Superior temporal gyrus (tissue), 1 donor: ENCODE measurements at regions not wholly inside any gene's neighbourhood (a gene's known extent, or its start where the extent isn't known, plus 50 kb on each side); places are given as distances from the start of the nearest gene placed in this dataset.
"Not testable (repeated sequence)": the region's sequence is repeated elsewhere in the genome, so short reads cannot be mapped to it uniquely, and the experiment has no call there.

Experiments
- DNase-seq: peaks from one replicate; pipeline ENCODE4 v3.0.0-alpha.2; 2016; ENCODE audit errors: extremely low spot score

DNA sequence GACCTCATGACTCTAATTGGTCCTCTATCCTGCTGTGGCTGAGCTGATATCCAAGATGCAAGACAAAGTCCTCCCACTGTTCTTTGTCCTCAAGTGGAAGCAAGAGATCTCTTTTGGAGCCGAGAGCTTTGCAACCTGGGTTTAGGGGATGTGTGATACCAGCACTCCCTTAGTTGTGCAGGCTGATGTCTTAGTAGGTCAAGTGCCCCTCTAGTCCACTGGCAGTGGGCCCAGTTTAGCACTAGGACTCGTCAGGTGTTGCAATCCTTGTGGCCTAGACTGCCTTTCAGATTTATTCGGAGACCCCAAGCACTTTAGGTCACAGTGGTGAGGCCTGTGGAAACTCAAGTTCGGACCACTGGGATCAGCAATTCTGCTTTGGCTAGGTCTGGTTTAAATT lies 64.0 kb downstream of the GPRASP3 start:
- DNase-seq = no peak

GRCh38 chrX:102787283-102787682 lies 66.7 kb downstream of the GPRASP3 start:
- DNase-seq = no peak

DNA sequence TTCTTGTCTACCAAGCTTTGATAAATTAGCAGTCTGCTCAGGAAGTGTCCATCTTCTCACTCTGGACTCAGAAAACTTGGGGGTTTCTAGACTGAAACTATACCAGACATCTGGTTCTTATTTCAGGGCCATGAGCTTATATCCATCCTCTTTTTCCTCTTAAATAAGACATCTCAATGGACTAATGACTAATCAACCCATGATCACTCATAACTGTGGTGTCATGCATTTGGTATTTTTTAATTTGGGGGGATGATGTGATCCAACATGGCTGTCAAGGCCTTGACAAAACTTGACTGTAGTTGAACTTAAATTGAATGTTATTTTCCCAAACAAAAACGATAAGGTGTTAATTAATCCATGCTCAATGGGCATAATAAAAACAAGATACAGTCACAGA lies 87.8 kb downstream of the GPRASP3 start:
- no peak for DNase-seq

- DNase-seq = not testable (repeated sequence)
Measured at GRCh38 chrX:102818269-102818668, 97.7 kb downstream of the GPRASP3 start.

DNA sequence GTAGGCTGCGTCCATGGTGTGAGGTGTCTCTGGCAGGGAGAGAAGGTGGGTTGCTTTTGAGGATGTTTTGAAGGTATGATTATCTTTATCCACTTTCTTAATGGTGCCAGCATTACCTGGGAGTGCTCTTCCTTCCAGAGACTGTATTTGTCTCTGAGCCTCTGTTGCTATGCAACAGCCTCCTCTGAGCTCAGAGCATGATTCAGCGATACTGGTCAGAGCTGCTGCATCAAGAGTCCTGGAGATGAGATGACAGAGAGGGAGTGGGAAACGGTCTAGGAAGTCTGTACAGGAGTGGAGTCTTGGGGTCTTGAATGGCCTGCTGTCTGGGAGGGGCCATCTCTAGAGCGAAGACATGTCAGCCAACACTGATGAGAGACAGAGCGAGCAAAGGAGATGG lies 104.4 kb upstream of the RAB40AL start:
- DNase-seq = peak; percentile 31

- DNase-seq = peak; percentile 24
Measured at GRCh38 chrX:102833136-102833535, 103.9 kb upstream of the RAB40AL start.

DNA sequence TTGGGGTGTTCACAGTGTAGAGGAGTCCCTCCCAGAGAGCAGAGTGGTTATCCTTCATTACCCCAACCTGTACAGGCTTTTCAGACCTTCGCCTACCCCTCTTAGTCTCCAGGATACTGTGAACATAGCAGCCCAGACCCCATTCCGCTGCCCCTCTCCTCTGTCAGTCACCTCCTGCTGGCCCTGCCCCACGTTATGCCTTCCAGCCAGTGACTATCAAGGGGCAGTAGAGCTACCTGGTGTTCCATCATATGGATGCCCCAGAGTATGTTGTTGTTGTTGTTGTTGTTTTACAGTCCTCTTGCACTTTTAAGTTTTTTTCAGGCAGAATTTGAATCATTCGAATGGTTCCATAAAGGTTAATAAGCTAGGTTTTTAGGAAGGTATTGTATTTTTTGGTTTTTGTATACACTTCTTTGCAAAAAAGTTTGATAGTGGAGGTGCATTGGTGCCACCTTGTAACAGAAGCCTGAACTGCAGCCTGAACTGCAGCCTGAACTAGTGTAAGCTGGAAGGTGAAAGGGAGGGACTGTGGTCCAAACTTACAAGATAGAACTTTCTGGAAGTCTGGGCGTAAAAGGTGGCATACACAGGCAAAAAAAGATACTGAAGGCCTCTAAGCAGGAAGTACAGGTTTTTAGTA lies 101.4 kb upstream of the RAB40AL start:
- peak; percentile 11 for DNase-seq

DNA sequence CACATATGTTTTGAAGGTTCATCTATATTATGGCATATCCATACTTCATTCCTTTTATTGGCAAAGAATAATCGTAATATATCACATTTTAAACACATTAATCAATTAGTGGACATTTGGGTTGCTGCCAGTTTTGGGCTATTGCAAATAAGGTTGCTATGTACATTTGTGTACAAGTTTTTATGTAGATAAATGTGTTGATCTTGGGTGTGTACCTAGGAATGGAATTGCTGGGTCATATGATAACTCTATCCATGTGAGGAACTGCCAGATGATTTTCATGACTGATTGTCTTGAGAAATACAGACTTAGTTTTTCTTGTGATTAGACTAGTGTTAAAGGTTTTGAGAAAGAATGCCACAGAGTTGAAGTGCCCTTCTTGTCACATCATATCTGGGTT lies 99.2 kb upstream of the RAB40AL start:
- no peak for DNase-seq

DNA sequence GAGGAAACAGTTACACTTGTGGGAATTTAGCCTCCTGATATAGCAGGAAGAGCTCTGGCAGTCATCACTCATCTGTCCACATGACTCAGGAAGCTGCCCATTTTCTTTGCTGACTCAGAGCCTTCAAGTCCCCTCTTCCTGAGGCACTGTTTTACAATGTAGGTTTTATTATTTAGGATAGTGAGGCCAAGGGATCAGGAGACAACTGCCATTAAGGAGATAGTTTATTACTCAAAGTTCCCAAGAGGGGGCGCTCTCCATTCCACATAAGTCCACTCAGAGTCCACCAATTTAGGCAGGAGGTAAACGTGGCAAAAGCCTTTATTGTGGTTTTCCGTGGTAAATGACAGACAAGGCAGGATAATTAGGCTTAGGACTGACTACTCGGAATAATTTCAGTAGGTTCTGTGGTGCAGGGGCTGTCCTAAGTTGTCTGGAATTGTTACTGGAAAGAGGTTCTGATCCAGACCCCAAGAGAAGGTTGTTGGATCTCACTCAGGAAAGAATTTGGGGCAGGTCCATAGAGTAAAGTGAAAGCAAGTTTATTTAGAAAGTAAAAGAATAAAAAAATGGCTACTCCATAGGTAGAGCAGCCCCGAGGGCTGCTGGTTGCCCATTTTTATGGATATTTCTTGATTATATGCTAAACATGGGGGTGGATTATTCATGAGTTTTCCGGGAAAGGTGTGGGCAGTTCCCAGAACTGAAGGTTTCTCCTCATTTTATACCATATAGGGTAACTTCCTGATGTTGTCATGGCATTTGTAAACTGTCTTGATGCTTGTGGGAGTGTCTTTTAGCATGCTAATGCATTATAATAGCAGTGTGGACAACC lies 96.0 kb upstream of the RAB40AL start:
- no peak for DNase-seq

GRCh38 chrX:102841706-102842003 lies 95.4 kb upstream of the RAB40AL start:
- no peak for DNase-seq

DNA sequence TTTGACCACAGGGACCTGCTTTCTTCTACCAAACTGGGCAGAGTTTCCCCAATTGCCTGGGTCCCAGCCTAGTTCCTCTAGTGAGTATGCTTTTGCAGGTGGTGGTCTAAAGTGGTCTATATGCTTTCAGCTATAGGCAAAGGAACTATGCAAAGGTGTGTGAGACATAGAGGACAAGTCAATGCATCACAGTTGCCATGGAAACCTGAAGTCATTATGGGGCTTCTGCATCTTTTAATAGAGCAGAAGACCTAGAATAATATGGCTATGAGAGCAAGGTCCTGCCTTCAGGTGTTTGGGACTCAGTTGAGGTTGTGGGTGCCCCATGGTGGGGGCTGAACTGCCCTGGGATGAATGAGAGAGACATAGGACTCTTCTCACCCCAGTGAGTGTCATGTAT lies 92.1 kb upstream of the RAB40AL start:
- no peak for DNase-seq

DNA sequence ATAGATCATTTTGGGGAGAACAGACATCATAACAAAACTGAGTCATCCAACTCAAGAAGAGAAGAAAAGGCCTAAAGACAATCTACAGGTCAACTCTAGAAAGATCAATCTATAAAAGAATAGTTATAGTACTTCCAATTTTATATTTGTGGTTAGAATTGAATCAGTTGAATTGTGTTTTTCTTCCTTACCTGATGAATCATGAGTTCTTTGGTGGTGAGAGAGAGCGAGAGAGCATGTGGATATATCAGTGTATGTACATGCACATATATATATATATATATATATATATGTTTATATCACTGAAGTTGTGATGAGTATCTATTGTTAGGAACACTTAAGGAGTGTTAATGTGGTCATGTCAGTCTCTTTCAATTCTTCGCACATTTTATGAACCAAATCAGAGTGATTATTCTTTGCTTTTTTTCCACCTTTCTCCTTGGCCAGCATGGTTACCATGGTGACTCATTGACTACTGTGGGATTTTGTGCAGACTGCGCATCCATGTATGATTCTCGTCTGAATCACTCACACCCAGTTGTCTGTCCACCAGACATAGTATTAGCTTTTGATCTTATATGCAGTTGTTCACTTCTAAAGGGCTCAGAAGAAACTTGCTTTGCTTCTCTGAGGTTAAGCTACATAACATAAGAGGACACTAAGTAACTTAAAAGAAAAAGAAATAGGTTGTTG lies 90.4 kb upstream of the RAB40AL start:
- peak; percentile 9 for DNase-seq

GRCh38 chrX:102847362-102847761 lies 89.7 kb upstream of the RAB40AL start:
- no peak for DNase-seq

GRCh38 chrX:102849396-102849795 lies 87.7 kb upstream of the RAB40AL start:
- no peak for DNase-seq

- not testable (repeated sequence) for DNase-seq
Measured at GRCh38 chrX:102858826-102859549, 78.1 kb upstream of the RAB40AL start.

DNA sequence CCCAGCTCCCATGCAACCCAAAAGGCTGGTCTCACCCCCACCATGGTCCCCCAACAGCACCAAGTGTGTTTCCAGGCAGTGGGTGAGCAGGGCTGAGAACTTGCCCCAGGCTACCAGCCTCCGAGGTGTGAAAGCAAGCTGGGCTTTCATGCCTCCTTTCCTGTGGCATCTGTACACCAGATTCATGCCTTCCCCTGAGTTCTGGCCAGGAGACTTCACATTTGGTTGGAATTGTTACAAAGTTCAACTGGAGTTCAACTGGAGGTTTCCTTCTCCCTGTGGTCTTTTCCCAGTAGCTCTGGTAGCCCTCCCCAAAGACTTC lies 77.6 kb upstream of the RAB40AL start:
- no peak for DNase-seq

DNA sequence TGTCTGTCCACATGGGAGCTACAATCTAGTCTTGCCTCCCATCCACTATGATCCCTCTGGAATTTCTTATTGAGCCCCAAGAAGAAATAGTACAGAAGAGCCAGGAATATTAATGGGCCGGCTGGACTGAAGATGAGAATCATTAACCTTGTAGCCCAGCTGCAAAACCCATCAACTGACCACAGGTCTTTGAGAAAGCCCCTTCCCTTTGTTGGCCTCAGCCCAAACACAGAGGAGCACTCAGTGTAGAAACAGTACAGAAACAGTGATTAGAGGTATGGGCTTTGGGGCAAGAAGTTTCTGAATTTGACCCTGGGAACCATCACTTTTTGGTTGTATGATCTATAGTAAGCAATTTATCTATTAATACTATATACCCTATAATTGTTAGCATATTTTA lies 76.8 kb upstream of the RAB40AL start:
- DNase-seq = no peak

DNA sequence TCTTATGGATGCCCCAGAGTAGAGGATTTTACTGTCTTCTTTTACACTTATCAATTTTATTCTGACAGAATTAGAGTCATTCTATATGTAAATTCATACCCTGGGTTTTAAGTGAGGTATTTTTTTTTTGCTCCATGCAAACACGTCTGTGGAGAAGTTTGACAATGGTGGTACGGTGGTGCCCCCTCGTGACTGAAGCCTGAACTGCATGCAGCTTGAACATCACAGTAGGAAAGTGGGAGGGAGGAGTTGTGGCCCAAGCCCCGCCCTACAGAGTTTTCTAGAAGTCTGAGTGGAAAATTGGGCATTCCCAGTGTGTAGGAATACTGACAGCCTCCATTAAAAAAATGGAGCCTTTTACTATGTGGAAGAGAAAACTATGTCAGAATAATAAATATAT lies 73.3 kb upstream of the RAB40AL start:
- DNase-seq = peak; percentile 89

GRCh38 chrX:102866981-102867656 lies 70.0 kb upstream of the RAB40AL start:
- no peak for DNase-seq

- DNase-seq = no peak
Measured at GRCh38 chrX:102883491-102883890, 53.6 kb upstream of the RAB40AL start.
